Gastrocnemius medialis (tissue), 4 donors: ENCODE measurements at regions not wholly inside any gene's neighbourhood (a gene's known extent, or its start where the extent isn't known, plus 50 kb on each side); places are given as distances from the start of the nearest gene placed in this dataset.

Experiments
- ATAC-seq, 2 donors: fragments of 150-250 bp; one replicate each; pipeline ENCODE4 v1.9.1; 2016
- DNase-seq, 2 donors: peaks; one replicate each; pipeline ENCODE4 v3.0.0-alpha.2; 2019
- H3K27ac ChIP-seq, 4 donors: fragments of 200-600 bp; sonication (generic); 1 replicate in 1 of 4; 2 replicates in 3 of 4; pipeline ENCODE4 v1.5.1; 2016 to 2018; ENCODE audit warnings: mild to moderate bottlenecking in 2 of 4, moderate library complexity in 1 of 4
- H3K27me3 ChIP-seq, 3 donors: fragments of 200-600 bp; sonication (generic) in 2 of 3; 1 replicate in 1 of 3; 2 replicates in 2 of 3; pipeline versions ENCODE4 v1.5.1 to v1.6.0; 2016 to 2019; ENCODE audit warnings: mild to moderate bottlenecking in 1 of 3, moderate library complexity in 1 of 3
- H3K36me3 ChIP-seq, 2 donors: fragments of 200-600 bp; sonication (generic) in 1 of 2; one replicate each; pipeline ENCODE4 v1.5.1; 2017 to 2018
- H3K4me1 ChIP-seq, 2 donors: fragments of 200-600 bp; sonication (generic) in 1 of 2; one replicate each; pipeline ENCODE4 v1.5.1; 2016 to 2017; ENCODE audit warnings: mild to moderate bottlenecking in 2 of 2
- H3K4me3 ChIP-seq, 4 donors: fragments of 200-600 bp; sonication (generic) in 3 of 4; 1 replicate in 1 of 4; 2 replicates in 3 of 4; pipeline ENCODE4 v1.5.1; 2016 to 2019; ENCODE audit warnings: mild to moderate bottlenecking in 2 of 4
- H3K9me3 ChIP-seq, 3 donors: fragments of 200-600 bp; sonication (generic) in 2 of 3; 1 replicate in 1 of 3; 2 replicates in 2 of 3; pipeline ENCODE4 v1.5.1; 2016 to 2019
- CTCF ChIP-seq, 5 experiments: fragments of 450-650 bp in 3 of 5; fragments of 200-600 bp in 2 of 5; sonication (generic) in 2 of 5; IDR thresholded peaks in 4 of 5; conservative IDR thresholded peaks in 1 of 5; 1 replicate in 4 of 5; 2 replicates in 1 of 5; pipeline ENCODE4 v1.5.1; 2016 to 2019; ENCODE audit warnings: antibody characterized with exemption in 5 of 5, mild to moderate bottlenecking in 3 of 5, moderate library complexity in 3 of 5
- POLR2A ChIP-seq, 2 donors: fragments of 450-650 bp; IDR thresholded peaks; one replicate each; pipeline ENCODE4 v1.6.1; 2017; ENCODE audit warnings: antibody characterized with exemption in 2 of 2, mild to moderate bottlenecking in 2 of 2, moderate library complexity in 2 of 2
- in situ Hi-C, 4 donors: fragments of 200-750 bp; cut with MboI; loops; one replicate each; pipeline versions ENCODE4 v1.15.0 to v1.8.0; 2017; ENCODE audit warnings: low sequenced_read_pairs in 4 of 4
- intact Hi-C: fragments of 100-400 bp; cut with DNase I; formaldehyde crosslinking; loops from one replicate; pipeline ENCODE4 v1.15.1; 2023; ENCODE audit warnings: low total_unique reads

DNA sequence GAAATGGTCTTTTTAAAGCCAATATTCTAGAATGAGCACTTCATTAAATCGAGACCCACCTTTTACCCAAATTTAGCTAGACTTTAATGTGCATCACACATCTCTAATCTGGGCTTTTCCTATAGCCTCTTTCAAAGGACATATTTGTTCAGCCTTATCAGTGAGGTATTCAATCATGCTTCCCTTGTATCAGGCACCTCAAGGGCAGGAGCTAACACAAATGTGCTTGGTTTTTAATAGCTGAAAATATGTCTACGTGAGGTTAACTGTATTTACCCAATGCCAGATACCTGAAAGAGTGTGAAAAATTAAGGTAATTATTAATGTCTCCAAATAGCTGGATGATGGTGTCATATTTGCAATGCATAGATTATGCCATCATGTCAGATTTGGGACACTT, 203.9 kb downstream of the SNX10 start:
- DNase-seq (no peak), ATAC-seq (no peak)
- TF ChIP-seq CTCF (IDR thresholded peaks at IDR 0.05 in 4 of 5, conservative IDR thresholded peaks at IDR 0.05 in 1 of 5) (no peak), POLR2A (IDR thresholded peaks at IDR 0.05) (no peak)
- intact Hi-C loops, result no loop called here
- H3K27me3 ChIP-seq, result no peaks in the 10 kb centered on the region
- H3K4me1 ChIP-seq, result no peaks in the 10 kb centered on the region
- no peaks in the 10 kb centered on the region for H3K36me3 ChIP-seq
- no peaks in the 10 kb centered on the region for H3K9me3 ChIP-seq
- H3K4me3 ChIP-seq, result no peak overlapping the region
- in situ Hi-C loops, result no loop called here
- no peak overlapping the region for H3K27ac ChIP-seq

- DNase-seq (no peak), ATAC-seq (no peak)
- Histone ChIP-seq H3K27me3 (no peaks in the 10 kb centered on the region), H3K27ac (no peak overlapping the region), H3K36me3 (no peaks in the 10 kb centered on the region), H3K4me1 (no peaks in the 10 kb centered on the region), H3K9me3 (no peaks in the 10 kb centered on the region), H3K4me3 (no peak overlapping the region)
- intact Hi-C loops (no loop called here), in situ Hi-C loops (no loop called here)
- TF ChIP-seq POLR2A (IDR thresholded peaks at IDR 0.05) (no peak), CTCF (IDR thresholded peaks at IDR 0.05 in 4 of 5, conservative IDR thresholded peaks at IDR 0.05 in 1 of 5) (no peak)
Measured at GRCh38 chr7:26497801-26498596, 206.3 kb downstream of the SNX10 start.

GRCh38 chr7:26499315-26499897, 207.7 kb downstream of the SNX10 start:
- intact Hi-C loops (no loop called here), in situ Hi-C loops (no loop called here)
- H3K27ac ChIP-seq, result no peak overlapping the region
- no peak overlapping the region for H3K4me3 ChIP-seq
- TF ChIP-seq POLR2A (IDR thresholded peaks at IDR 0.05), result no peak
- no peaks in the 10 kb centered on the region for H3K9me3 ChIP-seq
- H3K36me3 ChIP-seq, result no peaks in the 10 kb centered on the region
- ATAC-seq (no peak), DNase-seq (no peak)
- H3K4me1 ChIP-seq, result no peaks in the 10 kb centered on the region
- no peaks in the 10 kb centered on the region for H3K27me3 ChIP-seq

DNA sequence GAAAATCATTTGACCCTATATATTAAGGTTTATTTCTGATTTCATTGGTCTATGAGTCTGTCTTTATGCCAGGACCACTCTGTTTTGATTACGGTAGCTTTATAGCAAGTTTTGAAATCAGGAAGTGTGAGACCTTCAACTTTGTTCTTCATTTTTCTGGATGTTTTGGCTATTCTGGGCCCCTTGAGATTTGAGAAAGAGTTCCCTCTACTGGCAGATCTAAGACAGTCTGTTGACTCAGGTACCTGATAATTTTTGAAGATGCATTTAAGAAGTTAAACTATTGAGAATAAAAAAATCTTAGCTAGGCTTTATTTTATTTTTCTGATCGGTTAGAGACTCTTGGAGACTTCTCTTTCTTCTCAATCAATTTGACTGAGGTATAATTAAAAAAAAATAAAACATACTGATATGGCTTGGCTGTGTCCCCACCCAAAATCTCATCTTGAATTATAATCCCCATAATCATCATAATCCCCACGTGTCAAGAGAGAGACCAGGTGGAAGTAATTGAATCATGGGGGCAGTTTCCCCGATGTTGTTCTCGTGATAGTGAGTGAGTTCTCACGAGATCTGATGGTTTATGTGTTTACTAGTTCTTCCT, 209.2 kb downstream of the SNX10 start:
- intact Hi-C loops, result loop anchor here (2.0 kb wide), 1 partner anchor 124 kb away; no protein-coding TSS in a partner anchor
- Histone ChIP-seq H3K27ac (no peak overlapping the region), H3K36me3 (no peaks in the 10 kb centered on the region), H3K4me3 (no peak overlapping the region), H3K4me1 (no peaks in the 10 kb centered on the region), H3K27me3 (no peaks in the 10 kb centered on the region), H3K9me3 (no peaks in the 10 kb centered on the region)
- TF ChIP-seq POLR2A (IDR thresholded peaks at IDR 0.05) (no peak), CTCF (IDR thresholded peaks at IDR 0.05 in 4 of 5, conservative IDR thresholded peaks at IDR 0.05 in 1 of 5) (peak in 3 of 5 experiments; percentile 17 to 29 (median 24))
- no peak for ATAC-seq
- in situ Hi-C loops, result no loop called here
- DNase-seq, result no peak

DNA sequence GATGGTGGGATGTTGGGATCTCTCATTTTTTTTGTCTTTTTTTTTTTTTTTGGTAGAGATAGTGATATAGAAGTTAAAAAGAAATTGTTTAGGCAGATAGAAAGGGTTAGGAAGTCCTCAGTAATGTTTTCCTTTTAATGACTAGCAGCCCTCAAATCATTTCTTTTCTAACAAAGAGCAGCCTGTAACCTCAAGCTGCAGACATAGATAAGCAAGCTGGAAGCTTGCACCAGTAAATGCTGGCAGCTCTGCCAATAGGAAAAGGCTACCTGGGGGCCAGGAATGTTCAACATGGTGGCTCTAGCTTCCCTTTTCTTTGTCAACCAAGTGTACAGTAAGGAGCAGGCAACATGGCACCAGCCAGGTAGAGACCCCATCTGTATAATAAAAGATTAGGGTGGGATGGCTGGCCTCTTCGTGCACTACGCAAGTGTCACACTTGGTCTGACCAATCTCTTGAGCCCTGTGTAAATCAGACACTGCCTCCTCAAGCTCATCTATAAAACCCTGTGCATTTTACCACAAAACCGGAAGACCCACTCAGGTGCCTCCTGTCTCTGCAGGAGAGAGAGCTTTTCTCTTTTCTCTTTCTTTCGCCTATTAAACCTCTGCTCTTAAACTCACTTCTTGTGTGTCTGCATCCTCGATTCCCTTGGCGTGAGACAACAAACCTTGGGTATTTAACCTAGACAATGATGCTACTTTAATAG, 212.9 kb downstream of the SNX10 start:
- intact Hi-C loops, result no loop called here
- Histone ChIP-seq H3K36me3 (no peaks in the 10 kb centered on the region), H3K4me1 (no peaks in the 10 kb centered on the region), H3K27me3 (no peaks in the 10 kb centered on the region), H3K27ac (no peak overlapping the region), H3K4me3 (no peak overlapping the region), H3K9me3 (no peaks in the 10 kb centered on the region)
- no peak for DNase-seq
- in situ Hi-C loops, result no loop called here
- no peak for ATAC-seq
- TF ChIP-seq CTCF (IDR thresholded peaks at IDR 0.05 in 4 of 5, conservative IDR thresholded peaks at IDR 0.05 in 1 of 5) (no peak), POLR2A (IDR thresholded peaks at IDR 0.05) (no peak)
